LNCAP (cell line): ENCODE measurements at regions not wholly inside any gene's neighbourhood (a gene's known extent, or its start where the extent isn't known, plus 50 kb on each side); places are given as distances from the start of the nearest gene placed in this dataset.

ENCODE experiments used
- TF ChIP-seq, protein P1 (sequence below): fragments of 450-650 bp; IDR thresholded peaks from 2 replicates; pipeline ENCODE4 v1.5.1; 2017; ENCODE audit warnings: mild to moderate bottlenecking

DNA sequence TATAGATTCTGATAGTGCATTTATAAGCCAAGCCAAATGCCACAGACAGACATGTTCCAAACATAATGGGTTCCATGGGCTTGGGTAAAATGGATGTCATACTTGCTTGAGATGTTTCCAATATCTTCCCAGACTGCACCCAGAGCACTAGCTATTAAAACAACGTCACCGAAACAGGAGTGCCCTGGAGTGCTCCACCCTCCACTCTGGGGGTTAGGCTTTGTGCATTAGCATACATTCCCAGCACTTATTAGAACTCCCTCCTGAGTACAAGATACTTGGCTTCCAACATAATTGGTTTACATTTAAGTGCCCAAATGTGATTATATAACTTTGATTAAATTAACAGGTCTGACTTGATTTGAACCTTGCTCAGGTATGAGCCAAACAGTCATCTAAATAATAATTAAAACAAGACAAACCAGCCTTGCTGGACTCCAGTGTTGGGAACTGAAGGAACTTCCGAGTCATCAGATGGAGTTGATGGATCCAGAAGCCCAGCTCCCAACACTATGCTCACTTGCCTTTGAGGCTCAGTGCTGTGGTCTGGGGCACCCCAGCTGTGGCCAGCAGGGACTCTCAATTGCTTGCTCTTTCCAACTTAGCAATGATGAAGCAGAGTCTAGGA lies 60.5 kb upstream of the LGALSL start:
- TF ChIP-seq, protein P1, sequence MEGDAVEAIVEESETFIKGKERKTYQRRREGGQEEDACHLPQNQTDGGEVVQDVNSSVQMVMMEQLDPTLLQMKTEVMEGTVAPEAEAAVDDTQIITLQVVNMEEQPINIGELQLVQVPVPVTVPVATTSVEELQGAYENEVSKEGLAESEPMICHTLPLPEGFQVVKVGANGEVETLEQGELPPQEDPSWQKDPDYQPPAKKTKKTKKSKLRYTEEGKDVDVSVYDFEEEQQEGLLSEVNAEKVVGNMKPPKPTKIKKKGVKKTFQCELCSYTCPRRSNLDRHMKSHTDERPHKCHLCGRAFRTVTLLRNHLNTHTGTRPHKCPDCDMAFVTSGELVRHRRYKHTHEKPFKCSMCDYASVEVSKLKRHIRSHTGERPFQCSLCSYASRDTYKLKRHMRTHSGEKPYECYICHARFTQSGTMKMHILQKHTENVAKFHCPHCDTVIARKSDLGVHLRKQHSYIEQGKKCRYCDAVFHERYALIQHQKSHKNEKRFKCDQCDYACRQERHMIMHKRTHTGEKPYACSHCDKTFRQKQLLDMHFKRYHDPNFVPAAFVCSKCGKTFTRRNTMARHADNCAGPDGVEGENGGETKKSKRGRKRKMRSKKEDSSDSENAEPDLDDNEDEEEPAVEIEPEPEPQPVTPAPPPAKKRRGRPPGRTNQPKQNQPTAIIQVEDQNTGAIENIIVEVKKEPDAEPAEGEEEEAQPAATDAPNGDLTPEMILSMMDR = no peak

DNA sequence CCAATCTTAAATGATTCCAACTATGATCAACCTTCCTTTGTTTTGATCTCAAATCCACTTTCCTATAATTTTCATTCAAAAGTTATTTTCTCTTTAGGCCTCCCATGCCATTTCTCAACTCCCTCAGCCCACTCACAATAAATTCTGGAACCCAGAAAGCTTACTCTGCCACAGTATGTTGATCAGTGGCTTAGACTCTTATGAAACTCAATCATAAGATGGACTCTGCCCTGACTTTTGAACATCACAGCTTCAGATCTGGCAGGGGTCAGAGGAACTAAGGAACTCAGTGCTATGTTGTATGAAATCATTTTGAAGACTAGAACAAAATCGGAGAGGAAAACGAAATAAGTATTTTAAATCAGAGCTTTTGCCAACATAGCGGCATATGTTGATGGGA lies 59.8 kb upstream of the LGALSL start:
- TF ChIP-seq, protein P1 = no peak

DNA sequence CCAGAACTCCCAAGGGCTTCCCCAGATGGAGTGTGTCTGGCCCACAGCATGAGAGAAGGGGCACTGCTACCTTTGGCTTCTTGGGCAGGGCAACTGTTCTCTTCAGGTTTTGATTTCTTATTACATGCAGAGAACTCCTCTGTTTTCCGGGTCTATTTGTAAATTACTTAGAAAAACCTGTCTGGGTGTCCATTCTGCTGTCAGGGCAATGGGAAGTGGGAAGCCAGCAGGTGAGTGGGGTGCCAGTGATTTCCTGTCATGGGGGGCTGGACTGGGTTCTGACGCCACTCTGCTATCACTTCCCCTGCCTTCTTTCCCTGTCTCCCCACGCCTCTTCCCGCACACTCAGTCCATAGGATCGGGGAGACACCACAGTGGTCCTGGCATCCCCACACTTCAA lies 58.0 kb upstream of the LGALSL start:
- TF ChIP-seq, protein P1 = no peak

DNA sequence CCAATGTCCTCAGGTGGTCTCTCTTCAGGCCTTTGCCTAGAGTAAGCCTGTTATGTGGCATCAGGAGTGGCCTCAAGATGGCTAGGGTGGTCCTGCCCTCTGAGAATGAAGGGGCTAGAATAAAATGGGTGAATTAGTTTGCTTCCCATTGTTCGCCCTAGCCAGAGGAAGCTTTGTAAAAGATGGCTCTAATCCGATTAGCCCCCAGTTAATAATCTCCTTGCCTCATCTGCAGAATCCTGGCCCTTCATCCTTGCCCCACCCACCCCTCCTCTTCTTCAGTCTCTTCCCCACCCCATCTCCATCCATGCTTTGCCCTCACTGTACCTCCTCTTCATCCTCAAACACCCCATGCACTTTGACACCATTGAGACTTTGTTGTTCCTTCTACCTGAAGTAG lies 57.4 kb upstream of the LGALSL start:
- TF ChIP-seq, protein P1 = no peak

DNA sequence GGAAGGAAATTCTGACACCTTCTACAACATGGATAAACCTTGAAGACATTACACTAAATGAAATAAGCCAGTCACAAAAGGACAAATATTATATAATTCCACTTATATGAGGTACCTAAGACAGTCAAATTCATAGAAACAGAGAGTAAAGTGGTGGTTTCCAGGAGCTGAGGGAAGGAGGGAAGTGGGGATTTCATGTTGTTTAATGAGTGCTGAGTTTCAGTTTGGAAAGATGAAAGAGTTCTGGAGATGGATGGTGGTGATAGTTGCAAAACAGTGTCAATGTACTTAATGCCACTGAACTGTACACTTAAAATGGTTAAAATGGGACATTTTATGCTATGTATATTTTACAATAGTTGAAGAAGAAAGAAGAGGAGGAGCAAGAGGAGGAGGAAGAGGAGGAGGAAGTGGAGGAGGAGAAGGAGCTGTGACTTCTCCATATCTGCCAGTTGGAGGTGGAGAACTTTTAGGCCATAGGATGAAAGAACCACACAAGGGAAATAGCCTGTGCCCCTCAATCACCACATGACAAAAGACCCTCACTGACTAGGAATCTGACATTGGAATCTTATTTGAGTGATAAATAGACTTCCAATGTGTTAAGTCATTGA lies 55.3 kb upstream of the LGALSL start:
- TF ChIP-seq, protein P1 = no peak

DNA sequence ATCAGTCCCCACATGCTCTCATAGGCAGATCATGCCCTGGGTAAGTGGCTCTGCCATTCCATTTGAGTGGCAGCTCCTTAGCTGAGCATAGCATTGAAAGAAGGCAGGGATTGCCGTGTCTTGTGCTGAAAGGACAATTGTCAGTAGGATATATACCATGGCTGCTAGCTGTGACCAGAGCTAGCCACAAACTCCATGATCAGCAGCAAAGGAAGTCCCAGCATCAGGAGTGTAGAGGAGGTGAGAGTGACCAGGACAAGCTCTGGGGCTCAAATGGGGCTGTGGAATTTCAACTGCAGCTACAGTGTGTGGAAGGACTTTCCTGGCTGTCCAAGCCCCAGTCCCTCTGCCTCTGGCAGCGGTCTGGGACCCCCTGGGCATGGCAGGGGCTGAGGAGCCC lies 54.4 kb upstream of the LGALSL start:
- TF ChIP-seq, protein P1 = no peak

DNA sequence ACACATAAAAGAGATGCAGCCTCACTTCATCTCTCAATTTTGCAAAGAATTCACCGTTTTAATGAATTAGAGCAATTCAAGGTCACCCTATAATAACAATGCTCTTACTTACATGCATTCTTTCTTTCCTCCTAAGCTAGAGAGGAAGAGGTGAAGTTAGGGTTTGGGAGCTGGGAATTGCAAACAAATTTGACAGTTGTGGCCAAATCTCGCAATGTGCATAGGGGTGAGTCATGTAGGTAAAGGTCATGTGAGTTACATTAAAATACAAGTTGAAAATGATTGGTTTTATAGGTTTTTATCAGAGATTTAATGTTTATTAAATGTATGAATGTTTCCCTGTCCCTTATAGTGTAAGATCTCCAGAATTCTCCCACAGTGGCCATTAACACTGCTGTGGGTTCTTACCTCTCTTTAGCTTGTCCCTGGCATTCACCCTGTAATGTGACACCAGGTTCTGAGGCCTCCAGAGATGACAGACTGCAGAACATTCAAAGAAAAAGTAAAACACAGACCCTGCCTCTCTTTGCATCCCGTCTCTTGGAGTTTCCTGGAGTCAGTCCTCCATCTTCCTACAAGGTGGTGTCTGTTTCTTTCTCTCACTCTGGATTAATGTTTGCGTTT lies 53.7 kb upstream of the LGALSL start:
- TF ChIP-seq, protein P1 = no peak
